ENCODE measurements at regions not wholly inside any gene's neighbourhood (a gene's known extent, or its start where the extent isn't known, plus 50 kb on each side); places are given as distances from the start of the nearest gene placed in this dataset.

GRCh38 chr10:27605318-27605717 lies 101.2 kb downstream of the RAB18 start:
- no peak for DNase-seq
- WGBS, 3 donors, result 26 to 44% (median 44%) methylated on average over 4 of the region's 4 CpGs
- Histone ChIP-seq H3K27me3 (no peaks in the 10 kb centered on the region), H3K4me1 (ENCODE audit: insufficient read depth) (peaks cover 4% of the 10 kb centered on the region), H3K4me3 (no peak overlapping the region), H3K36me3 (no peaks in the 10 kb centered on the region), H3K9me3 (no peaks in the 10 kb centered on the region), H3K27ac (no peak overlapping the region)
- TF ChIP-seq EP300 (IDR thresholded peaks at IDR 0.05) (no peak), CTCF (IDR thresholded peaks at IDR 0.05) (no peak), POLR2A (IDR thresholded peaks at IDR 0.05) (no peak)
- intact Hi-C loops (cut with DNase I), result no loop called here

- Histone ChIP-seq H3K4me1 (ENCODE audit: insufficient read depth) (peaks cover 4% of the 10 kb centered on the region), H3K4me3 (no peak overlapping the region), H3K36me3 (no peaks in the 10 kb centered on the region), H3K27me3 (no peaks in the 10 kb centered on the region), H3K9me3 (no peaks in the 10 kb centered on the region), H3K27ac (no peak overlapping the region)
- intact Hi-C loops (cut with DNase I), result no loop called here
- no peak for TF ChIP-seq EP300 (IDR thresholded peaks at IDR 0.05)
- TF ChIP-seq POLR2A (IDR thresholded peaks at IDR 0.05), result no peak
- TF ChIP-seq CTCF (IDR thresholded peaks at IDR 0.05), result no peak
- no peak for DNase-seq
- 51 to 86% (median 77%) methylated on average over 6 of the region's 6 CpGs for WGBS, 3 donors
These were observed 103.5 kb downstream of the RAB18 start for GRCh38 chr10:27607591-27607990.

DNA sequence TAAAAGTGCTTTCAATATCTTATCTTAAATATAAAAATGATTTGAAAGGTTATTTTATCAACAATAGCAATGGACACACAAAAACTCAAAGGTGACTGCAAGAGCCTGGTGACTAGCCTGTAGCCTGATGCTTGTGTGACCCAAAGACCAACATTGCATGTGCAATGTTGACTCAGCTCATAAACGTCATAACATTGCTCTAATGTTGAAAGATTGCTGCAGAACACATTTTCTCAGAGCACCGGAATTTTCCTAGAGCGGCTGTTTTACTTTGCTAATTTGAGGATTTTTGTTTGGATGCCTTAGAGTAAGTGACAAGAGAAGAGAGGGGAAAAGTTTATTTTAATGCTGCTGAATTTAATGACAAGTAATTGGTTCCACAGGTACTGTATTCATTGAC lies 107.1 kb downstream of the RAB18 start:
- intact Hi-C loops (cut with DNase I), result no loop called here
- Histone ChIP-seq H3K4me1 (ENCODE audit: insufficient read depth) (no peaks in the 10 kb centered on the region), H3K27ac (no peak overlapping the region), H3K27me3 (no peaks in the 10 kb centered on the region), H3K4me3 (no peak overlapping the region), H3K9me3 (no peaks in the 10 kb centered on the region), H3K36me3 (no peaks in the 10 kb centered on the region)
- no peak for DNase-seq
- WGBS, 3 donors, result 40 to 47% (median 43%) methylated on average over 3 of the region's 3 CpGs
- TF ChIP-seq EP300 (IDR thresholded peaks at IDR 0.05) (no peak), POLR2A (IDR thresholded peaks at IDR 0.05) (no peak), CTCF (IDR thresholded peaks at IDR 0.05) (no peak)

GRCh38 chr10:27611744-27612550 lies 107.8 kb downstream of the RAB18 start:
- Histone ChIP-seq H3K4me1 (ENCODE audit: insufficient read depth) (no peaks in the 10 kb centered on the region), H3K4me3 (no peak overlapping the region), H3K9me3 (no peaks in the 10 kb centered on the region), H3K27ac (no peak overlapping the region), H3K27me3 (no peaks in the 10 kb centered on the region), H3K36me3 (no peaks in the 10 kb centered on the region)
- 49 to 71% (median 61%) methylated on average over 5 of the region's 5 CpGs for WGBS, 3 donors
- intact Hi-C loops (cut with DNase I), result no loop called here
- no peak for DNase-seq
- TF ChIP-seq EP300 (IDR thresholded peaks at IDR 0.05) (no peak), CTCF (IDR thresholded peaks at IDR 0.05) (no peak)

Data from ovary (tissue), 7 donors.